ENCODE measurements at regions not wholly inside any gene's neighbourhood (a gene's known extent, or its start where the extent isn't known, plus 50 kb on each side); places are given as distances from the start of the nearest gene placed in this dataset.

- Histone ChIP-seq H3K36me3 (ENCODE audit: control insufficient read depth, insufficient read depth, low read length) (peaks cover 11% of the 10 kb centered on the region), H3K9me3 (ENCODE audit: control insufficient read depth, insufficient read depth, low read depth, low read length) (peaks cover 3% of the 10 kb centered on the region), H3K27ac (ENCODE audit: insufficient read depth, low read length) (no peak overlapping the region), H3K27me3 (ENCODE audit: control insufficient read depth, insufficient read depth, low read length) (no peaks in the 10 kb centered on the region), H3K9ac (ENCODE audit: insufficient read depth, low read length) (no peak overlapping the region), H2AFZ (ENCODE audit: low read length) (no peak overlapping the region), H3K4me3 (replicated peaks in 1 of 4; ENCODE audit: control extremely low read depth in 1 of 4, insufficient read depth in 1 of 4, low read depth in 3 of 4, low read length in 4 of 4) (no peak overlapping the region), H3K79me2 (ENCODE audit: control insufficient read depth, insufficient read depth, low read length) (no peaks in the 10 kb centered on the region), H3K4me2 (ENCODE audit: extremely low read depth, insufficient read depth, low read length) (no peak overlapping the region), H3K4me1 (ENCODE audit: control insufficient read depth, extremely low read depth, insufficient read depth, low read length) (no peaks in the 10 kb centered on the region), H4K20me1 (ENCODE audit: control insufficient read depth, extremely low read depth, insufficient read depth, low read length) (no peaks in the 10 kb centered on the region)
- DNase-seq (ENCODE audit: low read depth in 2 of 2) = no peak
- no peak for TF ChIP-seq EZH2 (IDR thresholded peaks at IDR 0.05; ENCODE audit: low read length, missing control alignments)
- no peak for TF ChIP-seq CTCF (conservative IDR thresholded peaks at IDR 0.05 in 1 of 2, IDR thresholded peaks at IDR 0.05 in 1 of 2; ENCODE audit: low read depth in 1 of 2, low read length in 2 of 2)
Observed at GRCh38 chr12:124474709-124475108, 92.7 kb downstream of the NCOR2 start.

- no peaks in the 10 kb centered on the region for H3K4me1 ChIP-seq (ENCODE audit: control insufficient read depth, extremely low read depth, insufficient read depth, low read length)
- no peaks in the 10 kb centered on the region for H3K27me3 ChIP-seq (ENCODE audit: control insufficient read depth, insufficient read depth, low read length)
- no peak overlapping the region for H2AFZ ChIP-seq (ENCODE audit: low read length)
- H3K27ac ChIP-seq (ENCODE audit: insufficient read depth, low read length) = no peak overlapping the region
- no peak for TF ChIP-seq EZH2 (IDR thresholded peaks at IDR 0.05; ENCODE audit: low read length, missing control alignments)
- no peak for TF ChIP-seq CTCF (conservative IDR thresholded peaks at IDR 0.05 in 1 of 2, IDR thresholded peaks at IDR 0.05 in 1 of 2; ENCODE audit: low read depth in 1 of 2, low read length in 2 of 2)
- DNase-seq (ENCODE audit: low read depth in 2 of 2) = no peak
- H4K20me1 ChIP-seq (ENCODE audit: control insufficient read depth, extremely low read depth, insufficient read depth, low read length) = no peaks in the 10 kb centered on the region
- H3K4me3 ChIP-seq (replicated peaks in 1 of 4; ENCODE audit: control extremely low read depth in 1 of 4, insufficient read depth in 1 of 4, low read depth in 3 of 4, low read length in 4 of 4) = no peak overlapping the region
- H3K36me3 ChIP-seq (ENCODE audit: control insufficient read depth, insufficient read depth, low read length) = peaks cover 11% of the 10 kb centered on the region
- H3K9ac ChIP-seq (ENCODE audit: insufficient read depth, low read length) = no peak overlapping the region
- no peak overlapping the region for H3K4me2 ChIP-seq (ENCODE audit: extremely low read depth, insufficient read depth, low read length)
- no peaks in the 10 kb centered on the region for H3K79me2 ChIP-seq (ENCODE audit: control insufficient read depth, insufficient read depth, low read length)
- H3K9me3 ChIP-seq (ENCODE audit: control insufficient read depth, insufficient read depth, low read depth, low read length) = peaks cover 3% of the 10 kb centered on the region
Observed at GRCh38 chr12:124472690-124473279, 94.6 kb downstream of the NCOR2 start.

GRCh38 chr12:124471828-124472227 is 95.6 kb downstream of the NCOR2 start:
- Histone ChIP-seq H3K4me1 (ENCODE audit: control insufficient read depth, extremely low read depth, insufficient read depth, low read length) (no peaks in the 10 kb centered on the region), H4K20me1 (ENCODE audit: control insufficient read depth, extremely low read depth, insufficient read depth, low read length) (no peaks in the 10 kb centered on the region), H2AFZ (ENCODE audit: low read length) (no peak overlapping the region), H3K36me3 (ENCODE audit: control insufficient read depth, insufficient read depth, low read length) (peaks cover 11% of the 10 kb centered on the region), H3K9ac (ENCODE audit: insufficient read depth, low read length) (no peak overlapping the region), H3K27me3 (ENCODE audit: control insufficient read depth, insufficient read depth, low read length) (no peaks in the 10 kb centered on the region), H3K9me3 (ENCODE audit: control insufficient read depth, insufficient read depth, low read depth, low read length) (peaks cover 3% of the 10 kb centered on the region), H3K4me3 (replicated peaks in 1 of 4; ENCODE audit: control extremely low read depth in 1 of 4, insufficient read depth in 1 of 4, low read depth in 3 of 4, low read length in 4 of 4) (no peak overlapping the region), H3K79me2 (ENCODE audit: control insufficient read depth, insufficient read depth, low read length) (no peaks in the 10 kb centered on the region), H3K4me2 (ENCODE audit: extremely low read depth, insufficient read depth, low read length) (no peak overlapping the region), H3K27ac (ENCODE audit: insufficient read depth, low read length) (no peak overlapping the region)
- no peak for TF ChIP-seq EZH2 (IDR thresholded peaks at IDR 0.05; ENCODE audit: low read length, missing control alignments)
- no peak for TF ChIP-seq CTCF (conservative IDR thresholded peaks at IDR 0.05 in 1 of 2, IDR thresholded peaks at IDR 0.05 in 1 of 2; ENCODE audit: low read depth in 1 of 2, low read length in 2 of 2)
- DNase-seq (ENCODE audit: low read depth in 2 of 2) = no peak

Data from fibroblast of lung (primary cell).